Caco-2 (cell line): ENCODE measurements at regions not wholly inside any gene's neighbourhood (a gene's known extent, or its start where the extent isn't known, plus 50 kb on each side); places are given as distances from the start of the nearest gene placed in this dataset.

ENCODE experiments used
- BruUV-seq: library from RNA; stranded (reverse); fragments of 400-500 nt; replicated peaks from 2 replicates; lab custom pipeline; 2021; lab: Mats Ljungman, UMichigan
- CTCF ChIA-PET: fragments of 300-600 bp; sonication (Branson Sonifier 250); formaldehyde crosslinking; loops from one replicate; lab custom pipeline; 2022; ENCODE audit warnings: antibody characterized with exemption; lab: Charles Lee
- POLR2A ChIA-PET: fragments of 300-600 bp; sonication (Branson Sonifier 250); formaldehyde crosslinking; loops from one replicate; lab custom pipeline; 2022; ENCODE audit warnings: antibody characterized with exemption; lab: Charles Lee
- DNase-seq, 2 experiments: peaks; one replicate each; pipeline versions ENCODE4 v3.0.0 to v3.0.0-alpha.2; 2020 to 2022
- H3K27me3 ChIP-seq: replicated peaks from 2 replicates; pipeline ENCODE4 v1.6.0; 2011; ENCODE audit warnings: low read length; ENCODE audit not compliant: control insufficient read depth, insufficient read depth
- H3K36me3 ChIP-seq: 2 replicates; pipeline ENCODE4 v1.5.1; 2011; ENCODE audit warnings: low read length; ENCODE audit not compliant: control insufficient read depth, insufficient read depth
- H3K4me1 ChIP-seq: fragments of 250-450 bp; sonication (Bioruptor Pico); 2 replicates; pipeline ENCODE4 v1.5.1; 2020; ENCODE audit warnings: mild to moderate bottlenecking
- H3K4me3 ChIP-seq: 2 replicates; pipeline ENCODE4 v1.5.1; 2011; ENCODE audit warnings: low read depth, mild to moderate bottlenecking, control low read depth, low read length
- H3K9me3 ChIP-seq: fragments of 250-450 bp; sonication (Bioruptor Pico); 2 replicates; pipeline ENCODE4 v1.5.1; 2020; ENCODE audit warnings: mild to moderate bottlenecking, moderate library complexity
- H3K27ac Mint-ChIP-seq: one replicate; pipeline ENCODE4 v1.8.0; 2022; ENCODE audit warnings: mixed read lengths; ENCODE audit not compliant: unreplicated experiment
- H3K27me3 Mint-ChIP-seq: one replicate; pipeline ENCODE4 v1.8.0; 2022; ENCODE audit warnings: mixed read lengths; ENCODE audit not compliant: insufficient read depth, unreplicated experiment
- H3K36me3 Mint-ChIP-seq: one replicate; pipeline ENCODE4 v1.8.0; 2022; ENCODE audit warnings: mild to moderate bottlenecking, mixed read lengths; ENCODE audit not compliant: insufficient read depth, unreplicated experiment
- H3K4me1 Mint-ChIP-seq: one replicate; pipeline ENCODE4 v1.8.0; 2022; ENCODE audit warnings: low read depth, mixed read lengths; ENCODE audit not compliant: unreplicated experiment
- H3K4me3 Mint-ChIP-seq: one replicate; pipeline ENCODE4 v1.8.0; 2022; ENCODE audit warnings: mild to moderate bottlenecking, moderate library complexity, mixed read lengths; ENCODE audit not compliant: unreplicated experiment
- H3K9me3 Mint-ChIP-seq: one replicate; pipeline ENCODE4 v1.8.0; 2022; ENCODE audit warnings: mixed read lengths; ENCODE audit not compliant: unreplicated experiment
- intact Hi-C: fragments of 100-400 bp; cut with micrococcal nuclease; formaldehyde crosslinking; loops from one replicate; pipeline ENCODE4 v1.10.0; 2022; ENCODE audit not compliant: unreplicated experiment
- TF ChIP-seq, protein P1 (sequence below), 2 experiments: fragments of 200-600 bp in 1 of 2; IDR thresholded peaks; 1 replicate in 1 of 2; 2 replicates in 1 of 2; pipeline versions ENCODE4 v1.5.1 to v1.8.0; 2011 to 2022; ENCODE audit warnings: antibody characterized with exemption in 1 of 2, control low read depth in 1 of 2, inconsistent platforms in 1 of 2, low read depth in 1 of 2, low read length in 1 of 2, mild to moderate bottlenecking in 1 of 2, moderate library complexity in 1 of 2; ENCODE audit not compliant: insufficient read depth in 1 of 2, severe bottlenecking in 1 of 2, unreplicated experiment in 1 of 2

DNA sequence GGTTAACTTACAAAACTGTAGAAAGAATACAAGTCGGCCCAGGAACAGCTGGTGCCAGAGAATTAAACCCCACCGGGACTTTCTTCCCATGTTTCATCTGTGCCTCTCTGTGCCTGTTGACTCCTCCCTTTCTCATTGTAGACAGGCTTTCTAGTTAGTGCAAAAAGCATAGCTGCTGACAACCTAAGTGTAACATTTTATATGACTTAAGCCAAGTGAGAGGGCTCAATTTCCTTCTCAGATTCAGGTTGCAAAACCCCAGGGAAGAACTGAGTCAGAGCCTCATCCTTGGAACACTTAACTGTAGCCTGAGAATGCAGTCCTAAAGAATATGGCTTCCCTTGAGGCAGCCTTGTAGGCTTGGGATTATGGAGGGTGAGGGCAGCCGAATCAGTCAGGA is 302.5 kb upstream of the AZI2 start:
- ChIA-PET CTCF (no interaction called here), POLR2A (no interaction called here)
- TF ChIP-seq, protein P1, sequence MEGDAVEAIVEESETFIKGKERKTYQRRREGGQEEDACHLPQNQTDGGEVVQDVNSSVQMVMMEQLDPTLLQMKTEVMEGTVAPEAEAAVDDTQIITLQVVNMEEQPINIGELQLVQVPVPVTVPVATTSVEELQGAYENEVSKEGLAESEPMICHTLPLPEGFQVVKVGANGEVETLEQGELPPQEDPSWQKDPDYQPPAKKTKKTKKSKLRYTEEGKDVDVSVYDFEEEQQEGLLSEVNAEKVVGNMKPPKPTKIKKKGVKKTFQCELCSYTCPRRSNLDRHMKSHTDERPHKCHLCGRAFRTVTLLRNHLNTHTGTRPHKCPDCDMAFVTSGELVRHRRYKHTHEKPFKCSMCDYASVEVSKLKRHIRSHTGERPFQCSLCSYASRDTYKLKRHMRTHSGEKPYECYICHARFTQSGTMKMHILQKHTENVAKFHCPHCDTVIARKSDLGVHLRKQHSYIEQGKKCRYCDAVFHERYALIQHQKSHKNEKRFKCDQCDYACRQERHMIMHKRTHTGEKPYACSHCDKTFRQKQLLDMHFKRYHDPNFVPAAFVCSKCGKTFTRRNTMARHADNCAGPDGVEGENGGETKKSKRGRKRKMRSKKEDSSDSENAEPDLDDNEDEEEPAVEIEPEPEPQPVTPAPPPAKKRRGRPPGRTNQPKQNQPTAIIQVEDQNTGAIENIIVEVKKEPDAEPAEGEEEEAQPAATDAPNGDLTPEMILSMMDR (IDR thresholded peaks at IDR 0.05; ENCODE audit: insufficient read depth in 1 of 2, low read depth in 1 of 2, low read length in 1 of 2, severe bottlenecking in 1 of 2, unreplicated experiment in 1 of 2) = no peak
- intact Hi-C loops = no loop called here
- no peaks in the 10 kb centered on the region for H3K36me3 Mint-ChIP-seq
- H3K9me3 Mint-ChIP-seq = no peaks in the 10 kb centered on the region
- no TSS peak for BruUV-seq
- peaks cover 3% of the 10 kb centered on the region for H3K27me3 Mint-ChIP-seq
- Histone ChIP-seq H3K36me3 (no peaks in the 10 kb centered on the region), H3K4me3 (no peak overlapping the region), H3K4me1 (no peaks in the 10 kb centered on the region), H3K9me3 (no peaks in the 10 kb centered on the region), H3K27me3 (no peaks in the 10 kb centered on the region)
- no peaks in the 10 kb centered on the region for H3K4me1 Mint-ChIP-seq
- H3K4me3 Mint-ChIP-seq = no peak overlapping the region
- no peak for DNase-seq
- no peak overlapping the region for H3K27ac Mint-ChIP-seq

DNA sequence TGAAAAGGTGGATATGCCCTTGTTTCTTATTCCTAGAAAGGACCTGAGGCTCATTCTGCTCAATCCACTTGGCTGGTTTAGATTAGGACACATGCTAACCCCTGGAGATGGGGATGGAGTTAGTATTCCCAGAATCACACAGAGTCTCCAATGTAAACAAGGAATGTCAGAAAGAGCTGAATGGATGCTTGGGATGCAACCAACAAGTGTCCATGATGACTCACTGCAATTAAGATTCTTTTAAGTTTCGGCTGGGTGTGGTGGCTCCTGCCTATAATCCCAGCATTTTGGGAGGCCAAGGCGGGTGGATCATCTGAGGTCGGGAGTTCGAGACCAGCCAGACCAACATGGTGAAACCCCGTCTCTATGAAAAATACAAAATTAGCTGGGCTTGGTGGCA is 315.5 kb upstream of the AZI2 start:
- ChIA-PET POLR2A (no interaction called here), CTCF (no interaction called here)
- Mint-ChIP-seq H3K36me3 (no peaks in the 10 kb centered on the region), H3K4me1 (no peaks in the 10 kb centered on the region), H3K4me3 (no peak overlapping the region), H3K9me3 (no peaks in the 10 kb centered on the region), H3K27me3 (no peaks in the 10 kb centered on the region), H3K27ac (no peak overlapping the region)
- TF ChIP-seq, protein P1 (IDR thresholded peaks at IDR 0.05; ENCODE audit: insufficient read depth in 1 of 2, low read depth in 1 of 2, low read length in 1 of 2, severe bottlenecking in 1 of 2, unreplicated experiment in 1 of 2) = no peak
- no peaks in the 10 kb centered on the region for H3K27me3 ChIP-seq
- DNase-seq = no peak
- no peaks in the 10 kb centered on the region for H3K36me3 ChIP-seq
- no peaks in the 10 kb centered on the region for H3K9me3 ChIP-seq
- no TSS peak for BruUV-seq
- intact Hi-C loops = no loop called here
- no peak overlapping the region for H3K4me3 ChIP-seq
- 0 out of 2 replicates have a peak, but pooled peaks cover 6% of the 10 kb centered on the region for H3K4me1 ChIP-seq

DNA sequence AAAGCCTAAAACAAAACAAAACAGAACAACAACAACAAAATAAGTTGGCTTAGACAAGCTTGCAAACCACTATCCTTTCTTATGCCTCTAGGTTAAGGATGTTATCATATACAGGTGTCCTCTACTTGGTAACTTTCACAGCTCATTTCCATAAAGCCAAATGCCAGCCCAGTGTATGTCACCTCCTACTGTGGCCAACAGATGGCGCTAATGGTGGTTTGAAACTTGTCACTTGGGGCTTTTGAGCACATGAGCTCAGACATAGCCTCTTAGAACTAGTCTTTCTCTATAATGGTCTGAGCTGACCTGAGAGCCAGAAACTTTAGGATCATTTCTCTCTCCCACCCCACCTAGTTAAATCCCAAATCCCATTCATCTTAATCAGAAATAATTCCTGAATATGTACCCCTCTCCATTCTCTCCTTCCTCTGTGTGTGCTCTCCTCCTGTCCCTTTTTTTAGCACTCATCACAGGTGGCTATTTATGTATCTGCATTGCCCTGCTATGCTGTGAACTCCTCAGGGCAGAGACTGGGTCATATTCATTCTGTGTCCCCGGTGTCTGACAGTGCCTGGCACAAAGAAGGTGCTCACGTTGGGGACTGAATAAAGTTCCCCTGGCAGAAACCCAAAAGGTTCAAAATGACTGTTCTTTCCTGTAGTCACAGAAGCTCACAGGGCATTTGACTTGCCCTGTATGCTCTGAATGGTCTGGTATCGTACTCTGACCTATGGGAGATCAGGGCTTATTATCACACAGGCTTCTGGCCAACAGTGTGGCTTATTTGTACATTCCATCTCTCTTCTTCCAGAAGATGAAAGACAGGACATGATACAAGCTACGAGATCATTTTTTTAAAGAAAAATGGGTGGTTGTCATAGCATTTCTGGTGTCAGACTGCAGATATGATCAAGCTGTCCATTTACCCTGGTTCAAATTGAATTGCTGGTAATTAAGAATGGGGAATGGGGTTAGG is 319.3 kb upstream of the AZI2 start:
- H3K27ac Mint-ChIP-seq = no peak overlapping the region
- H3K4me1 Mint-ChIP-seq = no peaks in the 10 kb centered on the region
- Histone ChIP-seq H3K9me3 (no peaks in the 10 kb centered on the region), H3K36me3 (no peaks in the 10 kb centered on the region), H3K27me3 (no peaks in the 10 kb centered on the region), H3K4me1 (0 out of 2 replicates have a peak, but pooled peaks cover 6% of the 10 kb centered on the region), H3K4me3 (no peak overlapping the region)
- H3K4me3 Mint-ChIP-seq = no peak overlapping the region
- TF ChIP-seq, protein P1 (IDR thresholded peaks at IDR 0.05; ENCODE audit: insufficient read depth in 1 of 2, low read depth in 1 of 2, low read length in 1 of 2, severe bottlenecking in 1 of 2, unreplicated experiment in 1 of 2) = peak; percentile 61 to 70
- ChIA-PET CTCF (interaction anchor here (0.5 to 1.1 kb wide), 9 partner anchors 11 to 1114 kb away, joined by 3 to 15 read pairs (median 3); no protein-coding TSS in a partner anchor), POLR2A (no interaction called here)
- no peaks in the 10 kb centered on the region for H3K36me3 Mint-ChIP-seq
- peak; percentile 57 to 65 for DNase-seq
- H3K9me3 Mint-ChIP-seq = no peaks in the 10 kb centered on the region
- no TSS peak for BruUV-seq
- intact Hi-C loops = loop anchor here (1.0 kb wide), 2 partner anchors 59 to 1096 kb away; no protein-coding TSS in a partner anchor
- H3K27me3 Mint-ChIP-seq = peaks cover 9% of the 10 kb centered on the region
